A549 (cell line): ENCODE measurements at regions not wholly inside any gene's neighbourhood (a gene's known extent, or its start where the extent isn't known, plus 50 kb on each side); places are given as distances from the start of the nearest gene placed in this dataset.

Source experiments
- CHD2 ChIP-seq: fragments of 150-350 bp; IDR thresholded peaks from 2 replicates; pipeline ENCODE4 v1.6.1; 2014; ENCODE audit warnings: low read length; ENCODE audit not compliant: partially characterized antibody
- CTCF ChIP-seq: fragments of >200 bp; sonication (Bioruptor Twin); formaldehyde crosslinking; IDR thresholded peaks from 3 replicates; pipeline ENCODE4 v1.5.1; 2016
- EP300 ChIP-seq, 2 experiments: fragments of >200 bp; sonication (Bioruptor Twin); formaldehyde crosslinking; IDR thresholded peaks; 2 replicates in 1 of 2; 3 replicates in 1 of 2; pipeline ENCODE4 v1.6.1; 2016 to 2017
- HOXA7 ChIP-seq: fragments of 250-450 bp; sonication (Bioruptor Pico); IDR thresholded peaks from 2 replicates; pipeline ENCODE4 v1.5.0; 2020; ENCODE audit warnings: mild to moderate bottlenecking, moderate library complexity
- MAFK ChIP-seq: fragments of 450-650 bp; IDR thresholded peaks from 2 replicates; pipeline ENCODE4 v1.6.1; 2014; ENCODE audit not compliant: partially characterized antibody
- MAX ChIP-seq: IDR thresholded peaks from 2 replicates; pipeline ENCODE4 v1.6.1; 2012
- NFE2L2 ChIP-seq: fragments of 150-350 bp; conservative IDR thresholded peaks from 2 replicates; pipeline ENCODE4 v1.6.1; 2014; ENCODE audit warnings: low read length
- POLR2A ChIP-seq: IDR thresholded peaks from 2 replicates; pipeline ENCODE4 v1.6.1; 2012; ENCODE audit warnings: mild to moderate bottlenecking, low read length
- RFX5 ChIP-seq: fragments of 450-650 bp; IDR thresholded peaks from 2 replicates; pipeline ENCODE4 v1.7.1; 2014; ENCODE audit warnings: antibody characterized with exemption, mild to moderate bottlenecking, moderate library complexity
- SMC3 ChIP-seq: fragments of >200 bp; sonication (Bioruptor Twin); formaldehyde crosslinking; IDR thresholded peaks from 3 replicates; pipeline ENCODE4 v1.6.1; 2018; ENCODE audit warnings: inconsistent platforms
- ZNF302 ChIP-seq: fragments of 250-450 bp; sonication (Bioruptor Pico); IDR thresholded peaks from 2 replicates; pipeline ENCODE4 v1.9.0; 2021; ENCODE audit warnings: inconsistent platforms, mild to moderate bottlenecking, moderate library complexity
- TF ChIP-seq, protein P1 (sequence below): fragments of 450-650 bp; IDR thresholded peaks from 2 replicates; pipeline ENCODE4 v1.6.1; 2014; ENCODE audit warnings: antibody characterized with exemption

DNA sequence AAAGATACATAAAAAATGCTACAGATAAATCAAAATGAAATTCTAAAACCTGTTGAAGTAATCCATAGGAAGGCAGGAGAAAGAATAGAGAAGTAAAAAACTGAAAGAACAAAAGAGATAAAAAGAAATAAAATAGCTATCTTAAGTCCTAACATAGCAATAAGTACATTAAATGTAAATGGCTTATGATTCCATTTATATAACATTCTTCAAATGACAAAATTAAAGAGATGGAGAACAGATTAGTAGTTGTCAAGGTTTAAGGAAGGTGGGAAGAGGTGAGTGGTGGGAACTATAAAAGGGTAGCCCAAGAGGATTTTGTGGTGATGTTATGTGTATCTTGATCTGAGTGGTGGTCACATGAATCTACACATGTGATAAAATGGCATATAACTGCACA, 254.8 kb downstream of the FAM76B start:
- TF ChIP-seq ZNF302 (CRISPR knock-in tag) (no peak), POLR2A (no peak), EP300 (IDR thresholded peaks at IDR 0.05) (no peak), RFX5 (no peak), CTCF (no peak), MAFK (no peak), HOXA7 (CRISPR knock-in tag) (no peak), CHD2 (no peak), NFE2L2 (no peak), SMC3 (no peak), MAX (no peak)
- TF ChIP-seq, protein P1, sequence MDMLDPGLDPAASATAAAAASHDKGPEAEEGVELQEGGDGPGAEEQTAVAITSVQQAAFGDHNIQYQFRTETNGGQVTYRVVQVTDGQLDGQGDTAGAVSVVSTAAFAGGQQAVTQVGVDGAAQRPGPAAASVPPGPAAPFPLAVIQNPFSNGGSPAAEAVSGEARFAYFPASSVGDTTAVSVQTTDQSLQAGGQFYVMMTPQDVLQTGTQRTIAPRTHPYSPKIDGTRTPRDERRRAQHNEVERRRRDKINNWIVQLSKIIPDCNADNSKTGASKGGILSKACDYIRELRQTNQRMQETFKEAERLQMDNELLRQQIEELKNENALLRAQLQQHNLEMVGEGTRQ = no peak
